ENCODE measurements at regions not wholly inside any gene's neighbourhood (a gene's known extent, or its start where the extent isn't known, plus 50 kb on each side); places are given as distances from the start of the nearest gene placed in this dataset.
"Not testable (repeated sequence)": the region's sequence is repeated elsewhere in the genome, so short reads cannot be mapped to it uniquely, and the experiment has no call there.

- no peak for DNase-seq
These were observed 1131.2 kb downstream of the FAM181B start for GRCh38 chr11:81602508-81602907.

GRCh38 chr11:81596704-81597103 is 1137.0 kb downstream of the FAM181B start:
- no peak for DNase-seq

GRCh38 chr11:81585390-81585933 is 1148.2 kb downstream of the FAM181B start:
- no peak for DNase-seq

- DNase-seq: no peak
These were observed 1154.3 kb downstream of the FAM181B start for GRCh38 chr11:81579339-81579738.

- DNase-seq: no peak
These were observed 1155.1 kb downstream of the FAM181B start for GRCh38 chr11:81578571-81578970.

GRCh38 chr11:81574301-81574700 is 1159.4 kb downstream of the FAM181B start:
- no peak for DNase-seq

- no peak for DNase-seq
These were observed 1160.3 kb downstream of the FAM181B start for GRCh38 chr11:81573367-81573766.

GRCh38 chr11:81570669-81571068 is 1163.0 kb downstream of the FAM181B start:
- no peak for DNase-seq

GRCh38 chr11:81569999-81570398 is 1163.7 kb downstream of the FAM181B start:
- no peak for DNase-seq

GRCh38 chr11:81568918-81569317 is 1164.7 kb downstream of the FAM181B start:
- DNase-seq: no peak

GRCh38 chr11:81548123-81548522 is 1185.5 kb downstream of the FAM181B start:
- DNase-seq: no peak

GRCh38 chr11:81539806-81540205 is 1193.9 kb downstream of the FAM181B start:
- DNase-seq: not testable (repeated sequence)

- no peak for DNase-seq
These were observed 1218.1 kb downstream of the FAM181B start for GRCh38 chr11:81515566-81515965.

GRCh38 chr11:81497202-81497804 is 1236.4 kb downstream of the FAM181B start:
- peak in 2 of 56 donors; percentile 0 to 9 for DNase-seq

GRCh38 chr11:81496601-81497000 is 1237.1 kb downstream of the FAM181B start:
- DNase-seq: no peak

GRCh38 chr11:81495699-81496292 is 1237.9 kb downstream of the FAM181B start:
- no peak for DNase-seq

GRCh38 chr11:81494431-81494830 is 1239.2 kb downstream of the FAM181B start:
- DNase-seq: no peak

GRCh38 chr11:81492923-81493445 is 1240.7 kb downstream of the FAM181B start:
- DNase-seq: no peak

GRCh38 chr11:81487109-81487508 is 1246.6 kb downstream of the FAM181B start:
- DNase-seq: no peak

- DNase-seq: no peak
These were observed 1249.5 kb downstream of the FAM181B start for GRCh38 chr11:81484196-81484595.

GRCh38 chr11:81477277-81477676 is 1256.4 kb downstream of the FAM181B start:
- DNase-seq: no peak

- DNase-seq: no peak
These were observed 1257.3 kb downstream of the FAM181B start for GRCh38 chr11:81476345-81476744.

GRCh38 chr11:81472646-81473045 is 1261.0 kb downstream of the FAM181B start:
- no peak for DNase-seq
